GM18508 (cell line): ENCODE measurements at regions not wholly inside any gene's neighbourhood (a gene's known extent, or its start where the extent isn't known, plus 50 kb on each side); places are given as distances from the start of the nearest gene placed in this dataset.
"Not testable (repeated sequence)": the region's sequence is repeated elsewhere in the genome, so short reads cannot be mapped to it uniquely, and the experiment has no call there.

ENCODE experiments used
- ATAC-seq: cut with Tn5 transposase; IDR thresholded peaks from one replicate; pipeline ENCODE4 v1.9.1; 2021; ENCODE audit warnings: moderate number of reproducible peaks; ENCODE audit not compliant: insufficient read depth, unreplicated experiment

DNA sequence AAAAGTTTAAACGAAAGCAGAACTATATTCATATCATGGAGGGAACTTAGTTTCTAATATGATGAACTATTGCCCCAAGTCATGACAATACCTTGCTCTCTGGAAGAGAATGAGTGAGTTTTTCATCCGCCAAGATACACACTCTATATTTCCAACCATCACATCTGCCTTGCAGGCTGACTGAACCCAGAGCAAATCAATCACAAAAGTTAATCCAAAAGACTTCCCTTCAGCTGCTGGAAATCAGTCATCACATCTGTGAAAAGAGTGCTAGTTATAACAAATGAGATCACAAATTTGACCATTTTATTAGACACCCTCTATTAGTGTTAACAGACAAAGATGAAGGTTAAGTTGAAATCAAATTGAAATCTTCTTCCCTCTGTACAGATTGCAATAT lies 261.7 kb upstream of the PRKCQ start:
- no peak for ATAC-seq

DNA sequence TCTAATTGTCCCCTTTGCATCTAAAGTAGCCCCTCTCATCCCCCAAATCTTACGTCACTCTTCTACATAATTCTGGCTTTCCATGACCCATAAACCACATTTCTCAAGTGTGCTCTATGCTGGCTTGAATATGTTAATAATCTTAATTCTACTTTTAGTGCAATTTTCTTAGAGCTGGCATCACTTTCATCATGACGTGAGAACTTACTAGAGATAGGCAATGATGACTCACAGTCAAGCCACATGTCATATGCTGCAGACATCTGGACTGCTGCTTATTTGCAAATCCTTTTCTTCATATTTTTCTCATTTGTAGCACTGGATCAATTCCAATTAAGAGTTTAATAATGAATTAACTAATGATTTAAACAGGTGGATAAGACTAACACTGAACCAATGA lies 260.7 kb upstream of the PRKCQ start:
- no peak for ATAC-seq

DNA sequence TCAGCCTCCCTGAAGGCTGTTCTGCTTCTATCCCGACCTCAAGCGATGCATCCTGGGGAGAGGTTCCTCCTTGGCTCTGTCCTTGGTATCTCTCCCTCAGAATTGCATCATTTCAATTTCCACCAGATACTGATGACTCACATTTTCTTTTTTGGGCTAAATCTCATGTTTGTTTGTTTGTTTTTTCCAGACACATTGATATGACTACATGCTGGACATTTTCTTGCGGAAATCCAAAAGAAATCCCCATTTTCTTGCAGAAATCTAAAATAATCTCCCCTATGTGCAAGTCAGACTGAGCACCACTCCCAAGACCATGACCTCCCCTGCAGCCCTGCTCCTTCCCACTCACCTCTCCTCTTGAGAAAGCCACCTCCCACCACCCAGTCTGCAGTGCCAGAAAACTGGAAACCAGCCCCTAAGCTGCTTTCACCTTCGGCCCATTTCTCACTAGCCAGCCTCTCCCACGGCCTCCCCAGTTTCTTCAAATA lies 260.2 kb upstream of the PRKCQ start:
- no peak for ATAC-seq

DNA sequence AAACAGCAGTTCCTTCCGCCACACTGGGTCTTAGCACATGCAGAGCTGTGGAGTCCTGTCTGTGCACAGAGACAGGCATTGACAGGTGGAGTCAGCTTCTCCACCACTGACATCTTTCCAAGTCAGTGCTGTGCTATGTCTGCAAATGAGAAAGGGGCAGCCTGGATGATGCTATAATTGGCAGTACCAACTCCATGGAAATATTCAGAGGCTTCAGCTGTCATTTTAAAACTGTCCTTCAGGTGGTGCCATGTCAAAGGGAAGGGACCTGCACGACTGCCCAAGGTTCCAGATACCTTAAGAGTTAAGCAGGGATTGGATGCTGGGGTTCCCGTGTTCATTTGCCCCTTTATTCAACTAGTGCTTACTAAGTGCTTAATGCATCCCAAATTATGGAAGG lies 258.0 kb upstream of the PRKCQ start:
- ATAC-seq: no peak

DNA sequence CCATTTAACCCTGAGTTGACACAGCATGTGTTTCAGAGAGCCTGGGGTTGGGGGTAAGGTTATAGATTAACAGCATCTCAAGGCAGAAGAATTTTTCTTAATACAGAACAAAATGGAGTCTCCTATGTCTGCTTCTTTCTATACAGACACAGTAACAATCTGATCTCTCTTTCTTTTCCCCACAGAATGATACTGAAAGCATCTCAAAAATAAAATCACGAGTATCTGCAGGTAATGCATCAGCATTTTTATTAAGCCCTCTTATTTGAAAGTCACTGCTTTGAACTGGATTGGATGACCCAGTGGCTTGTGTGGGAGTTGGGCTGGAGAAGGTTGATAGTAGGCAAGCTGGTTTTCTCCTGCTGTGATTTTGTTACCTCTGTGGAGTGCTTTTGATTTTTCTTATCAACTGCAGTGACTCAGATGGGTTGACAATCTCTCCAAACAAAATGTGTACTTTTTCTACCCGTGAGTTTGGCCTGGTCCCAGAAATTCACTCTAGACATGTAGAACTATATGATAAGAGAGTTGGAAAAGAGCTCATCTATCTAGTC lies 253.5 kb upstream of the PRKCQ start:
- no peak for ATAC-seq

DNA sequence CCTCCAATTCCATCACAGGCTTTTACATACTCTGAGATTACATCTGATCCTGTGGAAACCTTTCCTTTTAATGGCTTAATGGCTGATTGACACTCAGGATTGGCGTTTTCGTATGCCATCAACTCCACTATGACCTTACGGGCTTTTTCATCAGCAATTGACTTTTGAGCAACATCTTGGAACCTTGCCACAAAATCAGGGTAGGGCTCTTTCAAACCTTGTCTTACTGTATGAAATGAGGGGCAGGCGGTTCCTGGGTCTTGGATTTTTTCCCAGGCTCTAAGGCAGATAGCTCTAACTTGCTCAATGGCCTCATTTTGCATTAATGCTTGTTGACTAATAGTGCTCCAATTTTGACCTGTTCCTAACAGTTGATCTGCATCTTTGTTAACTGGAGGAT lies 250.9 kb upstream of the PRKCQ start:
- ATAC-seq: not testable (repeated sequence)

DNA sequence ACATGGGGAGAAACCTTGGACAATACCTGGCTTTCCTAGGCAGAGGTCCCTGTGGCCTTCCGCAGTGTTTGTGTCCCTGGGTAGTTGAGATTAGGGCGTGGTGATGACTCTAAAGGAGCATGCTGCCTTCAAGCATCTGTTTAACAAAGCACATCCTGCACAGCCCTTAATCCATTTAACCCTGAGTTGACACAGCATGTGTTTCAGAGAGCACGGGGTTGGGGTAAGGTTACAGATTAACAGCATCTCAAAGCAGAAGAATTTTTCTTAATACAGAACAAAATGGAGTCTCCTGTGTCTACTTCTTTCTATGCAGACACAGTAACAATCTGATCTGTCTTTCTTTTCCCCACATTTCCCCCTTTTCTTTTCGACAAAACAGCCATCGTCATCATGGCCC lies 244.7 kb upstream of the PRKCQ start:
- not testable (repeated sequence) for ATAC-seq

DNA sequence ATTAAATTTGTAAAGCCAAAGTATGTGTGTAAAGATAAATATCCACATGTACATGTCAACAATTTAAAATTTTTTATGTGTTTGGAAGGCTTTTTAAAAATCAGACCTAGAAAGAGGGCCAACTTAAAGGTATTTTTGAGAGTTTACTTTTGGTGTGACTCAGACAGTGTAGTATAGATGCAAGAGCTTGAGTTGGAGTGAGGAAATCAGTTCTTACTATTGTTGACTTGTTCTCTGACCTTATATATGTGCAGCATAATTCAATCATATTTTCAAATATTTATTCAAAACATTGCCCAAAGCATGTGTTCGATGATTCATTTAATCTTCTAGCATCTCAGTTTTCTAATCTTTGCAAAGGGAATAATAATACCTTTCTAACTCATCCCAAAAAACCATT lies 243.7 kb upstream of the PRKCQ start:
- no peak for ATAC-seq

DNA sequence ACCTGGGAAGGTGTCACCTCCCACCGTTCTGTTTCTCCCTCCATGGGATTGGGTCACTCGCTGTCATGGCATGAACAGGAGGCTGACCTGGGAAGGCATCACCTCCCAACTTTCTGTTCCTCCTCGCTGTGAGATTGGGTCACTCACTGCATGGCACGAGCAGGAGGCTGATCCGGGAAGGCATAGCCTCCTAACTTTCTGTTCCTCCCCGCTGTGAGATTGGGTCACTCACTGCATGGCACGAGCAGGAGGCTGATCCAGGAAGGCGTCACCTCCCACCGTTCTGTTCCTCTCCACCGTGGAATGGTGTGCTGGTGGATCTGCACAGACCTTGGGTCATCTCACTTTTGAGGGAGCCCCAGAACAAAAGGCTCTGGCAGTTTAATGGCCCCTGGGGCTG lies 239.2 kb upstream of the PRKCQ start:
- no peak for ATAC-seq

DNA sequence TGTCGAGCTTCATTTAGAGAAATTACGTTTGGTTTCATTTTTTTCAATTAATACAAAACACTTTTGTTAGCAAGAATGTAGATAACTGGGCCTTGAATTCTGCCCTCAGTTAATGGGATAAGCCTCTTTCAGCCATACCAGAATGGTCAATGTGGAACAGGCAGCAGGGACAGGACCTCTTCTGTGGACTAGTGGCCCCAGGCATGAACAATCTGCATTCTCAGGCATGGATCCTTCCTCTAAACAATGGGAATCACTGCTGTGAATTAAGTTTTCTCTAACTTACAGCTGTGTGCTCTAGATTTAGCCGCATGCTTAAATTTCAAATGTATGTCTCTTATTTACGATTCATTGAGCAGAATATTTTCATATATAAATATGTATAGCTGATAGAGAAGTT lies 237.7 kb upstream of the PRKCQ start:
- no peak for ATAC-seq

DNA sequence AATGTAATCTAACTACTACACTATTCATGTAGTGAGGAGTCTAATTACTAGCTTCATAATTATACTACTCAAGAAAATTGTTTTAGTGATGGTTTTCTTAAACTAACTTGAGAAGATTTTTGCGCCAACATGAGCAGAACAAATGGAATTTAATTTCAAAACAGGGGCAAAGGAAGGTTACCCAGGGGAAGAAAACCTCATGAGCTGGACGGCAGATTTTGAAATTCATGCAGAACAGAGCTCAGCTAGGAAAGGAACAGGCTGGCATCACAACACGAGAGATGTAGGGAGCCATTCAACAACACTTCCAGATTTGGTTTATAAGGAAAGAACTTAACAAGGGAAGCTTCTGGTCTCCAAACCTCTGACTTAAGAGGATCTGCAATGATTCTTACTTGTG lies 235.3 kb upstream of the PRKCQ start:
- no peak for ATAC-seq

DNA sequence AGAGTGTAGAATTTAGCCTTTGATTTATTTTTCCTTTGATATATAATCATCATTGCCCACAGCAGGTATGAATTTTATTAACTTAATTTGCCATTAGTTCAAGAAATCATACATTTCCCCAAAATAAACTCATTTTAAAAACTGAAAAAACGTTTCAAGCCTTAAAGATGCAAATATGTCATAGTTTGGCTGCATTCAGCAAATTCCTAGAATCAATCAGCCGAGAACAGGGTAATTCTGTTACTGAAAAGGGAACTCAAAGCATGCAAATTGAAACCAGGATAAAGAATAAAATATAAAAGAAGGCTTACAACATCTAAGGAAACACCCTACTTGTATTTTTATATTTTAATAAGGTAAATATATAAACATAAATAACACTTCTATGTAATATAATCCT lies 233.8 kb upstream of the PRKCQ start:
- ATAC-seq: no peak

DNA sequence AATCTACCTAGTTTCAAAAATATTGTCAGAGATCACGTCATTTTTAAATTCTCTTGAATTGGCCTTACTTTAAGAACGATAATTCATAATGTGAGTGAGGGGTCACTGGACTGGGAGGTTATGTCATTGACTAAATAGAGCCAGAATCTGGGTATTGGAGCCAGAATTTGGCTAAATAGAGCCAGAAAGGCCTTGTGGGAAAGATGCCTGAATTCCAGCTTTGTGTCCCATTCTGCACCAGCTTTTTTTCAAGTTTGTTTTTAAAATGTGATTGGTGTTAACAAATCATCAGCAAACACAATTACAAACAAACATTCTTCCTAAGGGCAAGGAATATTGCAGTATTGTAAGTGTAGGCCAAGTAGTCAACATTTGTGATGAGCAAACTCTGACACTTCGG lies 233.2 kb upstream of the PRKCQ start:
- no peak for ATAC-seq

DNA sequence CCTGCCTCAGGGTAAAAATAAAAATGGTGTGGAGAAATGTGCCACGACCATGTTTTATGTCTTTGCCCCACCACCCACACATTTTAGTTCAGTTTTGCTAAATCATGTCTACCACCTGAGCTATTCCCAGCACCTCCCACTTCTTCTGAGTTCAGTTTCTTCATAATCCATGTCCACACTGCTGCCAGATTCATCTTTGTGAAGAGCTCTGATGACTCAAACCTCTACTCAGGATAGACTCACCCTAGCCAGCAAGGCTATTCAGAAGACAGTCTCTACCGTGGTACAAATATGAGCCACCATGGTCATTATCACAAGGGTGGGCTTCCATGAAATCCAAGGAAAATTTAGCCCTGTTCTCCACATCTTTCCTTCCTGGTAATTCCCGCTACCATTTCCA lies 231.1 kb upstream of the PRKCQ start:
- no peak for ATAC-seq

DNA sequence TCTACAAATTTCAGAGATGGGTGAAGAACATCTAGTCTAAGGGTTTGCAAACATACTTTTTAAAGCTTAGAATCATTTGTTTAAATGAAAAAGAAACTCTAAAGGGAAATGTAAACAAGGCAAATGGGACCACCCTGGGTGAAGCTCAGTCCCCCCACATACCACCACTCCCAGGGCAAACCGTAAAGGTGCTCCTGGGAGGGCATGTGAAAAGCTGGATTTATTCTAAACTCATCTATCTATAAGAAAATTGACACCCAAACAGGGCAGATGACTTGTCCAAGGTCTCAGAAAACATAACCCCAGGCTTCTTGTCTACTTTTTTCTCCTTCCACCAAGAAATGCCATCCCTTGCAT lies 223.3 kb upstream of the PRKCQ start:
- no peak for ATAC-seq

DNA sequence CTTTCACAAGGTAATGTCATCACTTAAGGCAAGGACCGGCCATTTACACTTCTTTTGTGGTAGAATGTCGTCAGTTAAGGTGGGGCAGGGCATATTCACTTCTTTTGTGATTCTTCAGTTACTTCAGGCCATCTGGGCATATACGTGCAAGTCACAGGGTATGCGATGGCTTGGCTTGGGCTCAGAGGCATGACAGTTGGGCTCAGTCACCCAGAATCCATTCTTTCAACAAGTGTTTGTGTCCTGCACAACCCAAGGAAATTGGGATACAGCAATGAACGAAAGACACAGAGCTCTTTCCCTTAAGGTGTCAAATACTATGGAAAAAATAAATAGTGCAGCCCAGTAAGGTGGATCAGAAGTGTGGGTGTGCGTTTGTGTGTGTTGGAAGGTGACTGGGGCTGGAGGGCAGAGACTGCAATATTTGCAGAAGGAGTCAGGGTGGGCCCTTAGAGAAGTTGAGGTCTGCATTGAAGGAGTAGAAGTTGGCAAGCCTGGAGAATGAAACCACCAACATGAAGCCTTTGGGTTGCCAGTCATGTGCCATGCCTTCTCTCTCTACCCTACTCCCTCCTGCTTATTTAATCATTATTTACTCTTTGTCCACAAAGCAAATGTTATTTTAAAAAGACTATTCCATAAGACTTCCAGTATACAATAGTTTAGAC lies 222.8 kb upstream of the PRKCQ start:
- no peak for ATAC-seq

DNA sequence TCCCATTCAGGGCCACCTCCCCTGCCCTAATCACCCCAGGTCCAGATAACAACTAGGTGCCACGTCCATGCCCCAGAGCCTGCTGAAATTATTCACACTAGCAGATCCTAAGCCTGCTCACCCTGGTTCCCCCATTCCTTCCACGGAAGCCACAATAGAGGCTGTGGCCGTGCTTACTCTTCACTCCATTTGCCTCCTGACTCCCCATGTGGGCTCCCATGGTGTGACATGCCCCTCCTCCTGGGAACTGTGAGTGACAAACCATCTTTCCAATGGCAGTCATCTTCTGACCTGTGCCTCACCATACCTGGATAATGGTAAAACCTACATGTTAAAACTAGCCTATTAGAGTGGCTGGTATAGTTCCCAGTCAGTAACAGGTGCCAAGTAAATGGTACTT lies 216.2 kb upstream of the PRKCQ start:
- ATAC-seq: no peak

DNA sequence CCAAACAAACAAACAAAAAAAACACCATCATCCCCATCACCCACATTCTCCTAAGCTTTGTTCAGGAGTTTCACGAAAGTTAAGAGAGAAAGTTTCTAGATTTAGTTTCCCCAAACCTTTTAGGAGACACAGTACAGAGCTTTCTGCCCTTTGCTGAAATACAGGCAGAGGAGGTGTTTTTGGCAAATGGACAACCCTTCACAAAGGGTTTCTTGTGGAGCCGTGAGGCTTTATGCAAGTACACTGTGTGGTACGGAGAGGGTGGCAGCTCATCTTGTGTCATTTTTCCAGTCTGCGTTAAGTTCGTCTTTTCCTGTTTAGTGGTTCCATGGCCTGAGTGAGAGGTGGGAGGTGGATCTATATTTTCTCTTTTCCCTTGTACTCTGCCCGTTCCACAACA lies 215.5 kb upstream of the PRKCQ start:
- no peak for ATAC-seq

DNA sequence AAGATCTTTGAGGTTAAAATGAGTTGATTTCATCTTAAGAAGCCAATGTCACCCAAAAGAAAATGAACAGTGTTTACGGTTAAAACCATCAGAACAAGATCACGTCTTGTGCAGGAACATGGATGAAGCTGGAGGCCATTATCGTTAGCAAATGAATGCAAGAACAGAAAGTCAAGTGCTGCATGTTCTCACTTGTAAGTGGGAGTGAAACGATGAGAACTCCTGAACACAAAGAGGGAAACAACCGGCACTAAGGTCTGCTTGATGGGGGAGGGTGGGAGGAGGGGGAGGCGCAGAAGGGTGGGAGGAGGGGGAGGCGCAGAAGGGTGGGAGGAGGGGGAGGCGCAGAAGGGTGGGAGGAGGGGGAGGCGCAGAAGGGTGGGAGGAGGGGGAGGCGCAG lies 214.8 kb upstream of the PRKCQ start:
- not testable (repeated sequence) for ATAC-seq

DNA sequence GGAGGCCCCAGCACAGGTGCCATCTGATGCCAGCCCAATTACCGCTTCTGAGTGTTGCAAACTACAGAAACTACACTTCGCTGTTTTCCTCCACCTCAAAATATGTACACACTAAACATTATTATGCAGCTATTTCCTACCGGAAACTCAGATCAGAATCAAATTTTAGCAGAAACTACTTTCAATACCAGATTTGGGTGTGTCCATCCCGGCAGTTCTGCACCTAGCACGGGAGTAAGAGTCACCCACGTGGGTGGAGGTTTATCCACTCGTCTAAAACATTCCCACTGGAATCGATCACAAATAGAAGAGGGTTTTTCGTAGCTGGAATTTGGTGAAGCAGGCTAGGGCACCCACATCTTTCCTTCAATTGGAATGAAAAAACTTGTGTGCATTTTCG lies 214.4 kb upstream of the PRKCQ start:
- no peak for ATAC-seq

DNA sequence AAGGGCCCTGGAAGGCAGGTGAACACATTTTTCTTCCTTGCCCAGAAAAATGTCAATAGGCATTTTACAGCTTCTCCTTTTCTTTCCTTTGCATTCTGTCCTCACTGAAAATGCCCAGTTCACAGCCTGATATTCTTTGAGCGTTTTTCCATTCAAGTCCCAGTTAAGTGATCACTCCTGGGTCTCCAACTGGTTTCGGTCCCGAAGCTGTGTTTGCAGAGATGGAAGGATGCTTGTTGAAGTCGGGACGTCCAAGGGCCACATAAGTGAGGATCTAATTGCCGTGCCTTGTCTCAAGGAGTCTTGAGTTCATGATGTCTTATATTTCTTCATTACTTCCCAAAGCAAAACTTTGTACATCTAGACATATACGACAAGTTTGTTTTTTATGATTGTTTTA lies 208.7 kb upstream of the PRKCQ start:
- no peak for ATAC-seq

DNA sequence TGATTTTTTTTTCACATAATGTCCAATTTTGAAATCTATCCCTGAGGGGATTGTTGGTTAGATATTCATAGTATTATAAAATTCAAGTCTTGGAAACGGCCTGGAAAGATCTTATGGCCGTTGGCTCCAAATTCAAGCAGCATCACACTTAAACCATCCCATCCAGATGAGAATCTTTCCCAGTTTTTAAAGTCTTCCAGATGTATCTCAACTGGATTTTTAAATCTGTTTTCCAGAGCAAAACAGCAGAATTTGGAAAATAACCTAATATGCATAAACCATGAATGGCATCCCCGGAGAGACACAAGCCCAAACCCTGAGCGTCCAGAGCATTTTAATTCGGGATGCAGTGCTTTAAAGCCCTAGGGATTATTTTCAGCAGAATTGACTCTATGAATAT lies 208.2 kb upstream of the PRKCQ start:
- no peak for ATAC-seq

DNA sequence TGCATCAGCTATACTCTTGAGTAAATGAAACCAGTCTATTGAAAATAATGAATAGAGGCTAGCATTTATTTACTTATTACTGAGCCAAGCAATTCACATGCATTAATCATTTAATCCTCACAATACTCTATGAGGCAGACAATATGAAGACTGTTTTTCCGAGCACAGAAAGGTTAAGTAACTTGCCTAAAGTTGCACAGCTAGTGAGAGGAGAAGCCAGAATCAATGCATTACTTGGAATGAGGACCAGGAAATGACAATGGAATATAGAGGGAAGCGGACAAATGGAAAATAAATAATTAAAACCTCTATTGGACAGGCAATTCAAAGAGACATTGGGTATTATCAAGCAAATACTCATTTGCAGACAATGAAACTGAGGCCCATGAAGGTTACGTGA lies 207.6 kb upstream of the PRKCQ start:
- ATAC-seq: no peak
